ENCODE measurements at regions not wholly inside any gene's neighbourhood (a gene's known extent, or its start where the extent isn't known, plus 50 kb on each side); places are given as distances from the start of the nearest gene placed in this dataset.
A peak's percentile ranks its signal among the peaks of the same experiment; 100 is the strongest.

DNA sequence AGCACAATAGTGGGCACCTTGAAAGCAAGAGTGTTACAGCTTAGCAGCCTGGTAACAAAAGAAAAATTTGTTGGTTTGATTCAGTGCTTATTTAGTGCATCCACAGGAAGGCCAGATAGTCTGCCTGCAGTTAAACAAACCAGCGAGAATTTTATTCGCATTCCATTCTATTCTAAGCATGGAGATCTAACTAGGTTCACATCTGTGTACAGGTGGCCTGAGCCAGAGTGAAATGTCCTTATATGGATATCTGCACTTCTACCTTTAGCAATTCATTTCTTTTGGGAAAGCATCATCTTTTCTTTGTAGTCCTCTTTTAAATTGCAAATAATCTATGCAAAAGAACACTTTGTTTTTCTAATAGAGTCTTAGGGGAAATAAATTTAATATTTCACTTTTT is 659.0 kb upstream of the FZD8 start:
- Histone ChIP-seq H3K4me3 (replicated peaks in 1 of 4; ENCODE audit: control extremely low read depth in 1 of 4, insufficient read depth in 1 of 4, low read depth in 3 of 4, low read length in 4 of 4) (no peak overlapping the region), H3K4me1 (ENCODE audit: control insufficient read depth, extremely low read depth, insufficient read depth, low read length) (no peaks in the 10 kb centered on the region), H3K27ac (ENCODE audit: insufficient read depth, low read length) (no peak overlapping the region), H3K4me2 (ENCODE audit: extremely low read depth, insufficient read depth, low read length) (no peak overlapping the region), H3K9ac (ENCODE audit: insufficient read depth, low read length) (no peak overlapping the region), H3K9me3 (ENCODE audit: control insufficient read depth, insufficient read depth, low read depth, low read length) (no peaks in the 10 kb centered on the region), H3K27me3 (ENCODE audit: control insufficient read depth, insufficient read depth, low read length) (no peaks in the 10 kb centered on the region), H3K79me2 (ENCODE audit: control insufficient read depth, insufficient read depth, low read length) (no peaks in the 10 kb centered on the region), H3K36me3 (ENCODE audit: control insufficient read depth, insufficient read depth, low read length) (no peaks in the 10 kb centered on the region), H4K20me1 (ENCODE audit: control insufficient read depth, extremely low read depth, insufficient read depth, low read length) (no peaks in the 10 kb centered on the region), H2AFZ (ENCODE audit: low read length) (no peak overlapping the region)
- TF ChIP-seq, protein P1, sequence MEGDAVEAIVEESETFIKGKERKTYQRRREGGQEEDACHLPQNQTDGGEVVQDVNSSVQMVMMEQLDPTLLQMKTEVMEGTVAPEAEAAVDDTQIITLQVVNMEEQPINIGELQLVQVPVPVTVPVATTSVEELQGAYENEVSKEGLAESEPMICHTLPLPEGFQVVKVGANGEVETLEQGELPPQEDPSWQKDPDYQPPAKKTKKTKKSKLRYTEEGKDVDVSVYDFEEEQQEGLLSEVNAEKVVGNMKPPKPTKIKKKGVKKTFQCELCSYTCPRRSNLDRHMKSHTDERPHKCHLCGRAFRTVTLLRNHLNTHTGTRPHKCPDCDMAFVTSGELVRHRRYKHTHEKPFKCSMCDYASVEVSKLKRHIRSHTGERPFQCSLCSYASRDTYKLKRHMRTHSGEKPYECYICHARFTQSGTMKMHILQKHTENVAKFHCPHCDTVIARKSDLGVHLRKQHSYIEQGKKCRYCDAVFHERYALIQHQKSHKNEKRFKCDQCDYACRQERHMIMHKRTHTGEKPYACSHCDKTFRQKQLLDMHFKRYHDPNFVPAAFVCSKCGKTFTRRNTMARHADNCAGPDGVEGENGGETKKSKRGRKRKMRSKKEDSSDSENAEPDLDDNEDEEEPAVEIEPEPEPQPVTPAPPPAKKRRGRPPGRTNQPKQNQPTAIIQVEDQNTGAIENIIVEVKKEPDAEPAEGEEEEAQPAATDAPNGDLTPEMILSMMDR (conservative IDR thresholded peaks at IDR 0.05 in 1 of 2, IDR thresholded peaks at IDR 0.05 in 1 of 2; ENCODE audit: low read depth in 1 of 2, low read length in 2 of 2): no peak
- no peak for TF ChIP-seq EZH2 (IDR thresholded peaks at IDR 0.05; ENCODE audit: low read length, missing control alignments)
- no peak for DNase-seq (ENCODE audit: low read depth in 2 of 2)

DNA sequence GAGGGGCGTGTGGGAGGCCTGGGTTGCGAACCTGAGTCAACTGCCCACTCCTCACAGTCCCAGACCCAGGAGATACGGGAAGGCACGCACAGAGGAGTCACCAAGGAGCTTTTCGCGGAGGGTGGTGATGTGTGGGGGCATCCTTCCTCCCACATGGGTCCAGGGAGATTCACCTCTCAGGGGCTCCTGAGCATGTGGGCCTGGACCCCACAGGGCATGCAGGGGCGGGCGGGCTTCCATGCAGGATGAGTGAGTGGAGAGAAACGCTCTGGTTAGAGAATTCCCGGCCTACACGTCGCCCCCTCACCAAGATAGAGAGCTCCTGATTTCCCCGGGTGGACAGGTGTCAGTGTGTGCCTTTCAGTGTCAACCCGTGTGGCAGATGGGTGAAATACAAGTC is 641.7 kb upstream of the FZD8 start:
- no peaks in the 10 kb centered on the region for H3K9me3 ChIP-seq (ENCODE audit: control insufficient read depth, insufficient read depth, low read depth, low read length)
- no peak for DNase-seq (ENCODE audit: low read depth in 2 of 2)
- no peak overlapping the region for H3K9ac ChIP-seq (ENCODE audit: insufficient read depth, low read length)
- no peaks in the 10 kb centered on the region for H3K79me2 ChIP-seq (ENCODE audit: control insufficient read depth, insufficient read depth, low read length)
- TF ChIP-seq, protein P1 (conservative IDR thresholded peaks at IDR 0.05 in 1 of 2, IDR thresholded peaks at IDR 0.05 in 1 of 2; ENCODE audit: low read depth in 1 of 2, low read length in 2 of 2): no peak
- no peak for TF ChIP-seq EZH2 (IDR thresholded peaks at IDR 0.05; ENCODE audit: low read length, missing control alignments)
- no peak overlapping the region for H3K4me3 ChIP-seq (replicated peaks in 1 of 4; ENCODE audit: control extremely low read depth in 1 of 4, insufficient read depth in 1 of 4, low read depth in 3 of 4, low read length in 4 of 4)
- H3K27ac ChIP-seq (ENCODE audit: insufficient read depth, low read length): no peak overlapping the region
- no peak overlapping the region for H3K4me2 ChIP-seq (ENCODE audit: extremely low read depth, insufficient read depth, low read length)
- no peaks in the 10 kb centered on the region for H3K27me3 ChIP-seq (ENCODE audit: control insufficient read depth, insufficient read depth, low read length)
- no peaks in the 10 kb centered on the region for H3K36me3 ChIP-seq (ENCODE audit: control insufficient read depth, insufficient read depth, low read length)
- H3K4me1 ChIP-seq (ENCODE audit: control insufficient read depth, extremely low read depth, insufficient read depth, low read length): no peaks in the 10 kb centered on the region
- no peak overlapping the region for H2AFZ ChIP-seq (ENCODE audit: low read length)
- H4K20me1 ChIP-seq (ENCODE audit: control insufficient read depth, extremely low read depth, insufficient read depth, low read length): no peaks in the 10 kb centered on the region

DNA sequence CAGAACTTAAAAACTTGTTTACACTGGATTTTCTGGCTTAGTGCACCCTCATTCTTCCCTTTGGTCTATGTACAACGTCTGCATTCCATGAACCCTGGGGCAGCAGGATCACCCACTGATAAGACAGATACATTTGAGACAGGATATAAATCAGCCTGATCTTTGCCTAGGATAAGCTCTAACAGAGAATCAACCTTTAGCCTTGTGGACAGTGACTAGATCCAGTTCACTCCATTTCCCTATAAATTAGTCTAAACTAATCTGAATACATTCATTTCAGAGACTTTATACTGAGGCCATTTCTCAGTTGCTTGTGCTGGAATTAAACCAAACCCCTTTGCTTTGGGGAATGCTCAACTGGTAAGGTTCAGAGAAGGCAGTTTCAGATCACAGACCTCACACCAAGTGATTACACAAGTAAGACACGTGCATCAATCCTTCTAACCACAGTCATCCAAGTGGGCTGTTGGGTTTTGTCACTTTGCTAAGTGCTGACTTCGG is 639.8 kb upstream of the FZD8 start:
- no peaks in the 10 kb centered on the region for H4K20me1 ChIP-seq (ENCODE audit: control insufficient read depth, extremely low read depth, insufficient read depth, low read length)
- H3K9ac ChIP-seq (ENCODE audit: insufficient read depth, low read length): no peak overlapping the region
- no peak overlapping the region for H2AFZ ChIP-seq (ENCODE audit: low read length)
- no peak overlapping the region for H3K4me2 ChIP-seq (ENCODE audit: extremely low read depth, insufficient read depth, low read length)
- peak; percentile 5 to 30 for DNase-seq (ENCODE audit: low read depth in 2 of 2)
- no peak overlapping the region for H3K27ac ChIP-seq (ENCODE audit: insufficient read depth, low read length)
- no peaks in the 10 kb centered on the region for H3K36me3 ChIP-seq (ENCODE audit: control insufficient read depth, insufficient read depth, low read length)
- no peaks in the 10 kb centered on the region for H3K79me2 ChIP-seq (ENCODE audit: control insufficient read depth, insufficient read depth, low read length)
- no peaks in the 10 kb centered on the region for H3K4me1 ChIP-seq (ENCODE audit: control insufficient read depth, extremely low read depth, insufficient read depth, low read length)
- H3K9me3 ChIP-seq (ENCODE audit: control insufficient read depth, insufficient read depth, low read depth, low read length): no peaks in the 10 kb centered on the region
- H3K4me3 ChIP-seq (replicated peaks in 1 of 4; ENCODE audit: control extremely low read depth in 1 of 4, insufficient read depth in 1 of 4, low read depth in 3 of 4, low read length in 4 of 4): no peak overlapping the region
- TF ChIP-seq, protein P1 (conservative IDR thresholded peaks at IDR 0.05 in 1 of 2, IDR thresholded peaks at IDR 0.05 in 1 of 2; ENCODE audit: low read depth in 1 of 2, low read length in 2 of 2): no peak
- TF ChIP-seq EZH2 (IDR thresholded peaks at IDR 0.05; ENCODE audit: low read length, missing control alignments): no peak
- no peaks in the 10 kb centered on the region for H3K27me3 ChIP-seq (ENCODE audit: control insufficient read depth, insufficient read depth, low read length)

Data from fibroblast of lung (primary cell).